EH (cell line): ENCODE measurements at regions not wholly inside any gene's neighbourhood (a gene's known extent, or its start where the extent isn't known, plus 50 kb on each side); places are given as distances from the start of the nearest gene placed in this dataset.
"Not testable (repeated sequence)": the region's sequence is repeated elsewhere in the genome, so short reads cannot be mapped to it uniquely, and the experiment has no call there.

Experiments used
- DNase-seq: peaks from one replicate; pipeline ENCODE4 v3.0.0-alpha.2; 2015; ENCODE audit warnings: low read depth

DNA sequence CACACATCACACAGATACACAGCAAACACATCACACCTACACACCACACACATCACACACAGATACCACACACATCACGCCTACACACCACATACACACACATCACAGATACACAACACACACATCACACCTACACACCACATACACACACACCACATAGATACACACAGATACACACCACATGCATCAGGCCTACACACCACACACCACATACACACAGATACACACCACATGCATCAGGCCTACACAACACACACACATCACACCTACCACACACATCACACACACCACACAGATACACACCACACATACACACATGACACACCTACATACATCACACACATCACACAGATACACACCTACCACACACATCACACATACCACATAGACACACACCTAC lies 158.8 kb downstream of the NDUFA10 start:
- DNase-seq: no peak

GRCh38 chr2:239865856-239866255 lies 159.3 kb downstream of the NDUFA10 start:
- DNase-seq: not testable (repeated sequence)

DNA sequence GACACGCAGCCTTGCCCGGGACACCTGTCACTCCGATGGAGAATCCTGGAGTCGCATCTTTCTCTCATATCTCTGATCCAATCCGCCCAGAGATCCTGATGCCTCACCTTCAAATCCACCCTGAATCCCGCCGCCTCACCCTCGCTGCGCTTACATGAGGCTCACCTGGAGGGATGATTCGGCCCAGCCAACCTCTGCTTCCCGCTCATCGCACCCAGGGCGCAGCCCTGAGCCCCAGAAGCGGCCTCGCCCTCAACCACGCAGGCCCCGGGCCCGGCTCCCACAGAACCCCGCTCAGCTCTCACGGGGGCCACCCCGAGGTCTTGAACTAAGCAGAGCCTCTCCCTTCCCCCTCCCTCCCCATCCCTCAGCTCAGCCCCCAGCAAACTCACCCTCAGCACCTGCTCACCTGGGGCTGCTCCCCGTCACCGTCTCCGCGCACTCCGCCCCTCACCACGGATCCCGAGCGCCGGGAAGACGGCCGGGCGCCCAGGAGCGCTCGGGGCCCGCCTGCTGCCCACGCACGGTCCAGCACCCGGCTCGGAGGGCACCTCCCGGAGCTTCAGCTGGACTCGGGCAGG lies 160.0 kb downstream of the NDUFA10 start:
- DNase-seq: no peak

- DNase-seq: no peak
These were observed 160.7 kb downstream of the NDUFA10 start for GRCh38 chr2:239864247-239865058.

DNA sequence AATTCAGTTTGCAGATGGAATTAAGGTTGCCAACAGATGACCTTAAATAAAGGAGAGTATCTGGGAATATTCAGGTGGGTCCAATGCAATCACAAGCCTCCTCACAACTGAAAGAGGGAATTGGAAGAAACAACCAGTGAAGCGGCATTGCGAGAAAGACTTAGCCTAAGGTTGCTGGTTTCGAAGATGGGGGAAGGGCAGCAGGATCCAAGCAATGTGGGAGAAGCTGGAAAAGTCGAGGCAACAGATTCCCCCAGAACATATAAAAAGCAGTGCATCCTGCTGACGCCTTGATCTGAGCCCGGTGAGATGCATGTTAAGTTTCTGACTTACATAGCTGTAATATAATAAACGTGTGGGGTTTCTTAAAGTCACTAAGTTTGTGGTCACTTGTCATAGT lies 162.5 kb downstream of the NDUFA10 start:
- DNase-seq: no peak

DNA sequence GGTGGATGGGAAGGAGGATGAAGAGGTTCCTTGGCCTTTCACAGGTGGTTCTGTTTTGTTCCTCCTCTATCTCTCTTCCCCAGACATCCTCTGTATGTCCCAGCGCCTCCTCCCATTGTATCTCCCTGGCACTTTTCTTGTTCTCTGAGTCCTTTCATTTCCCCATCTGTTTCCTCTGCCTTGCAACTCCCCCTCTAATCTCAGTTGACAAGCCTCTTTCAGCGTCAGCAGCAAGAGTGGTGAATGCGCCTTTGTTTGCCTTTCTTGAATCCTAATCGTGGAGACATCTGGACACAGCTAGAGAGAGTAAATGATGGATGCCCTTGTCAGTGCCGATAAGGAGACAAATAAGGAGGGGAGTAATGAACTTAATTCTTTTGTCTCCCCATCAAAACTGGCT lies 167.0 kb downstream of the NDUFA10 start:
- no peak for DNase-seq

DNA sequence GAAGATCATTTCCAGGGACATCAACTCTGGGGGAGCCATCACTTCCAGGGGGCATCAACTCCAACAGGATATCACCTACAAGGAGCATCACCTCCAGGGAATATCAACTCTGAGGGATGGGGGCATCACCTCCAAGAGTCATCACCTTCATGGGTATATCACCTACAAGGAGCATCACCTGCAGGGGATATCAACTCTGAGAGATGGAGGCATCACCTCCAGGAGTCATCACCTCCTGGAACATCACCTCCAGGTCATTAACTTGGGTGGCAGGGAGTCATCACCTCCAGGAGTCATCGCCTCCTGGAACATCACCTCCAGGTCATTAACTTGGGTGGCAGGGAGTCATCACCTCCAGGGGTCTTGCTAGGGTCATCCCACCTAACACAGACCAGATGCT lies 167.6 kb downstream of the NDUFA10 start:
- DNase-seq: no peak

DNA sequence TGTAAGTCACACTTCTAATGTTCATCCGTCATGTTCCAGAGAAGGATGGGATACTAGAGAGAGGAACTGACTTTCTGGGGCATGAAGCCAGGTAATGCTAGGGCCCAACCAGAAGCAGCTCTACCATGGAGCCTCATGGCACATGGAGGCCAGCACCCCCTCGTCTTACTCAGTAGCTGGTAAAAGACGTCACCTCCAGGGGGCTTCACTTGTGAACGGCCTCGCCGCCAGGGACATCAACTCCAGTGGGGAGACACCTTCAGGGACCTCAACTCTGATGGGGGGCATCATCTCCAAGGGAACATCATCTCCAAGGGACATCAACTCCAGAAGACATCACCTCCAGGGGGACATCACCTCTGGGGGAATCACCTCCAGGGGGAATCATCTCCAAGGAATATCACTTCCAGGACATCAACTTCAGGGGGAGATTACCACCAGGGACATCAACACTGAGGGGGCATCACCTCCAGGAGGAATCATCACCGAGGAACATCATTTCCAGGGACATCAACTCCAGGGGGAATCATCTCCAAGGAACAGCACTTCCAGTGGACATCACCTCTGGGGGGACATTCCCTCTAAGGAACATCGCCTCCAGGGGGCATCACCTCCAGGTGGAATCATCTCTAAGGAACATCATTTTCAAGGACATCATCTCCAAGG lies 168.4 kb downstream of the NDUFA10 start:
- no peak for DNase-seq

DNA sequence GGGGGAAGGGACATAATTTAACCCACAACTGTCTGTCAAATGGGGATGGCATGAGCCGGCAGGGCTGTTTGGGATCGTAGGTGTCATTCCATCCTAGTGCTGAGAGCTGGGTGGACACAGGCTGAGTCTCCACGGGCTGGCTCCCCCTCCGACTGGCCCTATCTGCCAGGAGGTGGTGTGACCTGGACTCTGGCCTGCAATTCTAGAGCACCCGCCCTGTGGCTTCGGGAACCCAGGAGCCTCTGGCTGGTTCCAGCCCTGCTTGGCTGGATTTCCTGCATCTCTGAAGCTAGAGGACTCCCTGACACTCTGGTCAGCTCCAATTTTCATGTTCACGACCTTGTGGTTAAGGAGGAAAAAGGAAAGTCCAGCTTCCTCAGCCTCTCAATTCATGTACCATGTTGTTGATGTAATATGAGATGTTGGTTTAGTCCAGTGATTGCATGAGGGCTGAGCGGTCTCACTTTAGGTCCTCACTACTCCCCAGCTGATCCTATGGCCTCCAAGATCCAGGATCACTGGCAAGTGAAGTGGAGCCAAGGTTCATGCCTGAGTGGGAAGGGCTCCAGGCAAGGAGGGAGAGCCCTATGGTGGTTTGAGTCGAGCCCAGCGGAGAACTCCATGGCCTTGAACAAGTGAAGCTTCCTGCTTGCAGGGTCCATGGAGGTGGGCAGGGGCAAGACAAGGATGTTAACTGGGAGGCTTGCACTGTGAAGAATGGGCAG lies 169.1 kb downstream of the NDUFA10 start:
- DNase-seq: no peak

- no peak for DNase-seq
These were observed 170.5 kb downstream of the NDUFA10 start for GRCh38 chr2:239854596-239854995.

GRCh38 chr2:239853706-239854327 lies 171.3 kb downstream of the NDUFA10 start:
- no peak for DNase-seq

GRCh38 chr2:239853121-239853520 lies 172.0 kb downstream of the NDUFA10 start:
- no peak for DNase-seq

DNA sequence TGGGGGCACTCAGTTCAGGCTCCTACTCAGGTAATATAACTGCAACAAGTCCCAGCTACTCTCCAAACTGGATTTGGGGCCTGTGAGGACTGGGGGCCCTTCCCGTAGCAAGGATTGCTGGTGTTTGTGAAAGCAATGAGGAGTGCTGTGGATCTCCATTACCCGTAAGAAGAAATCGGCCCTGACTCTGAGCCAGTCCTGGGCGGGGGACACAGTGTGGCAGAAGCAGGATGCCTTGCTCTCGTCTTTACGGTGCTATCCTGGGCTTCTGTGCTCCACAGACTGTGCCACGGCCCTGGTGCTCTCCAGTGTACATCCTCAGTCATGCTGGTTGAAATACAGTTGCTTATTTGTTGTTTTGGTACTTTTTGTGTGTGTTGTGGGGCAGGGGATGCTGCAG lies 172.9 kb downstream of the NDUFA10 start:
- DNase-seq: no peak

- DNase-seq: no peak
These were observed 178.1 kb downstream of the NDUFA10 start for GRCh38 chr2:239846789-239847676.

- DNase-seq: no peak
These were observed 179.2 kb downstream of the NDUFA10 start for GRCh38 chr2:239845968-239846367.

GRCh38 chr2:239839306-239839705 lies 185.8 kb downstream of the NDUFA10 start:
- DNase-seq: no peak

GRCh38 chr2:239836021-239836765 lies 188.9 kb downstream of the NDUFA10 start:
- DNase-seq: no peak

DNA sequence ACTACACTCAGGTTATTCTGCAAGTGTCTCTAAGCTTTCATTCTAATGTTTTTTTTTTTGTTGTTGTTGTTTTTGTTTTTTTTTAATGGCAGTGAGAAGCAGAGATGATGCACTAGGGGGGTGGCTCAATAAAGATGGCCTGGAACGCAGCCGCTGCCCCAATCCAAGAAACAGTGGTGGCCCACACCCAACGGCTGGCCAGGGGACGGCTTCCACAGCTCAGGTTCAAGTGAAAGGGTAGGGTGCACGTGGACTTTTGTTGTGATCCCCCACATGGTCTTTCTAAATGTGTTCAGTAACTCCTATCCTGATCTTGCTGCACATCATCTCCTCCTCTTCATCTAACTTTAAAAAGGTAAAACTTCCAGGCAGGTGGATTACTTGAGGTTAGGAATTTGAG lies 190.1 kb downstream of the NDUFA10 start:
- no peak for DNase-seq

- no peak for DNase-seq
These were observed 191.0 kb downstream of the NDUFA10 start for GRCh38 chr2:239834143-239834542.
